H9 (cell line): ENCODE measurements at regions not wholly inside any gene's neighbourhood (a gene's known extent, or its start where the extent isn't known, plus 50 kb on each side); places are given as distances from the start of the nearest gene placed in this dataset.

ENCODE experiments used
- DNase-seq: peaks from one replicate; pipeline ENCODE4 v3.0.0-alpha.2; 2017
- H2AFZ ChIP-seq: one replicate; pipeline ENCODE4 v1.6.1; 2013; ENCODE audit warnings: mild to moderate bottlenecking, low read length, control low read depth, moderate library complexity
- H2AK5ac ChIP-seq: 2 replicates; pipeline ENCODE4 v1.6.1; 2013; ENCODE audit warnings: low read length, control low read depth, mixed read lengths; ENCODE audit not compliant: insufficient read length
- H2BK120ac ChIP-seq: one replicate; pipeline ENCODE4 v1.6.1; 2013; ENCODE audit warnings: low read depth, mild to moderate bottlenecking, low read length, control low read depth, inconsistent platforms; ENCODE audit not compliant: poor library complexity, severe bottlenecking
- H2BK12ac ChIP-seq: 2 replicates; pipeline ENCODE4 v1.6.1; 2013; ENCODE audit warnings: low read length, control low read depth, mixed read lengths, low read depth; ENCODE audit not compliant: insufficient read length
- H2BK15ac ChIP-seq: 2 replicates; pipeline ENCODE4 v1.6.1; 2013; ENCODE audit warnings: low read depth, low read length, control low read depth
- H2BK20ac ChIP-seq: one replicate; pipeline ENCODE4 v1.6.1; 2013; ENCODE audit warnings: low read depth, mild to moderate bottlenecking, low read length, control low read depth, inconsistent platforms; ENCODE audit not compliant: poor library complexity, severe bottlenecking
- H2BK5ac ChIP-seq: 2 replicates; pipeline ENCODE4 v1.6.1; 2013; ENCODE audit warnings: low read length, control low read depth, mixed read lengths; ENCODE audit not compliant: insufficient read length
- H3K14ac ChIP-seq: 2 replicates; pipeline ENCODE4 v1.6.1; 2013; ENCODE audit warnings: low read length, control low read depth; ENCODE audit not compliant: insufficient read depth
- H3K18ac ChIP-seq: 2 replicates; pipeline ENCODE4 v1.6.1; 2013; ENCODE audit warnings: low read depth, mild to moderate bottlenecking, mixed read lengths, low read length, control low read depth; ENCODE audit not compliant: insufficient read length
- H3K23ac ChIP-seq: 2 replicates; pipeline ENCODE4 v1.6.1; 2013; ENCODE audit warnings: low read length, control low read depth, mixed read lengths, low read depth; ENCODE audit not compliant: insufficient read length
- H3K23me2 ChIP-seq: 2 replicates; pipeline ENCODE4 v1.6.1; 2013; ENCODE audit warnings: low read depth, mild to moderate bottlenecking, mixed read lengths, low read length, control low read depth; ENCODE audit not compliant: insufficient read length, poor library complexity, severe bottlenecking
- H3K27ac ChIP-seq: 2 replicates; pipeline ENCODE4 v1.5.1; 2013; ENCODE audit warnings: low read length, control low read depth, mixed read lengths, low read depth; ENCODE audit not compliant: insufficient read length
- H3K27me3 ChIP-seq: 2 replicates; pipeline ENCODE4 v1.6.1; 2013; ENCODE audit warnings: low read length, control low read depth, inconsistent platforms; ENCODE audit not compliant: insufficient read depth
- H3K4ac ChIP-seq: 2 replicates; pipeline ENCODE4 v1.6.1; 2013; ENCODE audit warnings: low read depth, mild to moderate bottlenecking, control low read depth, inconsistent platforms, low read length, moderate library complexity
- H3K4me1 ChIP-seq: 2 replicates; pipeline ENCODE4 v1.6.1; 2013; ENCODE audit warnings: low read length, control low read depth, inconsistent platforms; ENCODE audit not compliant: insufficient read depth
- H3K4me2 ChIP-seq: 2 replicates; pipeline ENCODE4 v1.6.1; 2013; ENCODE audit warnings: low read length, control low read depth, mixed read lengths; ENCODE audit not compliant: insufficient read length, insufficient read depth
- H3K56ac ChIP-seq: 2 replicates; pipeline ENCODE4 v1.6.1; 2013; ENCODE audit warnings: low read depth, mild to moderate bottlenecking, mixed read lengths, low read length, control low read depth; ENCODE audit not compliant: insufficient read length
- H3K79me1 ChIP-seq: 2 replicates; pipeline ENCODE4 v1.6.1; 2013; ENCODE audit warnings: low read depth, mild to moderate bottlenecking, moderate library complexity, low read length, control low read depth, inconsistent platforms; ENCODE audit not compliant: insufficient read depth, poor library complexity, severe bottlenecking
- H3K79me2 ChIP-seq: 2 replicates; pipeline ENCODE4 v1.6.1; 2013; ENCODE audit warnings: low read length, control low read depth, inconsistent platforms; ENCODE audit not compliant: insufficient read depth
- H3K9ac ChIP-seq: 2 replicates; pipeline ENCODE4 v1.6.1; 2013; ENCODE audit warnings: low read length, control low read depth, mixed read lengths; ENCODE audit not compliant: insufficient read length; ENCODE audit errors: extremely low read depth
- H3K9me3 ChIP-seq: one replicate; pipeline ENCODE4 v1.6.1; 2013; ENCODE audit warnings: low read depth, low read length, inconsistent platforms; ENCODE audit not compliant: control insufficient read depth
- H3T11ph ChIP-seq: one replicate; pipeline ENCODE4 v1.6.1; 2013; ENCODE audit warnings: mild to moderate bottlenecking, low read length, control low read depth, inconsistent platforms
- H4K20me1 ChIP-seq: one replicate; pipeline ENCODE4 v1.6.1; 2013; ENCODE audit not compliant: control insufficient read depth, insufficient read length, insufficient read depth
- H4K5ac ChIP-seq: 2 replicates; pipeline ENCODE4 v1.6.1; 2013; ENCODE audit warnings: low read depth, mild to moderate bottlenecking, mixed read lengths, low read length, control low read depth; ENCODE audit not compliant: insufficient read length
- H4K8ac ChIP-seq: replicated peaks from 2 replicates; pipeline ENCODE4 v1.6.1; 2013; ENCODE audit warnings: low read length, control low read depth, mixed read lengths, low read depth; ENCODE audit not compliant: insufficient read length
- H4K91ac ChIP-seq: 2 replicates; pipeline ENCODE4 v1.6.1; 2013; ENCODE audit warnings: low read depth, mild to moderate bottlenecking, moderate library complexity, mixed read lengths, low read length, control low read depth; ENCODE audit not compliant: insufficient read length
- H3K27ac Mint-ChIP-seq, 3 experiments: 2 replicates in 2 of 3; 3 replicates in 1 of 3; pipeline ENCODE4 v1.8.0; 2020 to 2021; ENCODE audit warnings: mixed read lengths in 3 of 3, mild to moderate bottlenecking in 1 of 3, moderate library complexity in 1 of 3
- H3K27me3 Mint-ChIP-seq: 2 replicates; pipeline ENCODE4 v1.8.0; 2021; ENCODE audit warnings: low read depth, mild to moderate bottlenecking, moderate library complexity, mixed read lengths
- H3K36me3 Mint-ChIP-seq, 3 experiments: 2 replicates in 2 of 3; 3 replicates in 1 of 3; pipeline ENCODE4 v1.8.0; 2020 to 2021; ENCODE audit warnings: low read depth in 3 of 3, mixed read lengths in 3 of 3; ENCODE audit not compliant: insufficient read depth in 1 of 3
- H3K4me1 Mint-ChIP-seq, 2 experiments: 2 replicates each; pipeline ENCODE4 v1.8.0; 2020; ENCODE audit warnings: mixed read lengths in 2 of 2
- H3K4me3 Mint-ChIP-seq, 2 experiments: 2 replicates in 1 of 2; 3 replicates in 1 of 2; pipeline ENCODE4 v1.8.0; 2020 to 2021; ENCODE audit warnings: mild to moderate bottlenecking in 2 of 2, mixed read lengths in 2 of 2, moderate library complexity in 1 of 2
- H3K9me3 Mint-ChIP-seq, 2 experiments: 2 replicates in 1 of 2; 3 replicates in 1 of 2; pipeline ENCODE4 v1.8.0; 2020; ENCODE audit warnings: mild to moderate bottlenecking in 2 of 2, mixed read lengths in 2 of 2, moderate library complexity in 1 of 2
- WGBS: extraction: QIAGEN DNeasy Blood & Tissue Kit; methylation state at CpG from one replicate; pipeline ENCODE4 v1.1.7; 2013; ENCODE audit warnings: missing lambda C conversion rate, low lambda C conversion rate, mixed read lengths; ENCODE audit not compliant: insufficient read length; ENCODE audit errors: extremely low coverage; 5-methylcytosine and 5-hydroxymethylcytosine counted together
- TF ChIP-seq, protein P1 (sequence below): fragments of 200-600 bp; sonication (generic); conservative IDR thresholded peaks from 3 replicates; pipeline ENCODE4 v1.8.0; 2021; ENCODE audit warnings: antibody characterized with exemption, mild to moderate bottlenecking

DNA sequence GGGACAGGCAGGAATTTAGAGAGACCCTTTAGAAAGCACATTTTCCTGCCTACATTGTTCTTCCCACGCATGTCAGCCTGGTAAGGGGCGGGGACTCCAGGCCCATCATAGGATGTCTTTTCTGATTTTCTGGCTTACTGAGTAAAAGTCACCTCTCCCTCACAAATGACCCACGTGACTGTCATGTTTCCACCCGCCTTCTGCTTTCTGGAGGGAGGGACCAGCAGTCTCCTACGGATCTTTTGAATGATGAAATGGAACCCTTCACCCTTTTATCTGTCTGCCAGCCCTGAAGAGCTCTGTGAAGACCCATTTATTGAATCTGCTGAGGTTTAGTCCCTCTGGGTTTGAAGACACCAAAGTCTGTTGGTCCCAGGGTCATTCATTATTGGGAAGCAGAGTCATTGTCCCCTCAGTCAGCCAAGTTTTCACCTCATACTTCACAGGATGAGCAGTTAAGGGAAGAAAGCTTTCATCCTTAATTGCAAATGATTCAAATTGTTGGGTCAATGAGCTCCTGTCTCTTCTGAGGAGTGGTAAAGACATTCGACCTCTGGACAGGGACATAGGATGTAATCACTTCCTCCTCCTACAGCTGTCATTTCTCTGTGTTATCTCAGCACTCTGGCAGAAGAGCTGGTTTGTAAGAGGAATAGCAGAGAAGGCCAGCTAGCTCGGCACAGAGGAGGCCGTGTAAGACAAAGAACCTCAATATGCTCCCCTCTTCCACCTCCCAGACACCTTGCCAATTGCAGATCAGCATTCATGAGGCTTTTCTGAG is 446.1 kb downstream of the HS3ST3B1 start:
- H3T11ph ChIP-seq: no peak overlapping the region
- no peak overlapping the region for H2BK15ac ChIP-seq
- H4K20me1 ChIP-seq: no peaks in the 10 kb centered on the region
- H3K4ac ChIP-seq: no peak overlapping the region
- no peak overlapping the region for H4K8ac ChIP-seq
- peaks cover 0 to 4% (median 2%) of the 10 kb centered on the region in 3 experiments; a peak in 3 of 7 replicates for H3K36me3 Mint-ChIP-seq
- no peaks in the 10 kb centered on the region for H3K4me1 ChIP-seq
- WGBS: no CpG with 5 or more reads among the region's 8 CpGs
- H3K23me2 ChIP-seq: no peaks in the 10 kb centered on the region
- TF ChIP-seq, protein P1, sequence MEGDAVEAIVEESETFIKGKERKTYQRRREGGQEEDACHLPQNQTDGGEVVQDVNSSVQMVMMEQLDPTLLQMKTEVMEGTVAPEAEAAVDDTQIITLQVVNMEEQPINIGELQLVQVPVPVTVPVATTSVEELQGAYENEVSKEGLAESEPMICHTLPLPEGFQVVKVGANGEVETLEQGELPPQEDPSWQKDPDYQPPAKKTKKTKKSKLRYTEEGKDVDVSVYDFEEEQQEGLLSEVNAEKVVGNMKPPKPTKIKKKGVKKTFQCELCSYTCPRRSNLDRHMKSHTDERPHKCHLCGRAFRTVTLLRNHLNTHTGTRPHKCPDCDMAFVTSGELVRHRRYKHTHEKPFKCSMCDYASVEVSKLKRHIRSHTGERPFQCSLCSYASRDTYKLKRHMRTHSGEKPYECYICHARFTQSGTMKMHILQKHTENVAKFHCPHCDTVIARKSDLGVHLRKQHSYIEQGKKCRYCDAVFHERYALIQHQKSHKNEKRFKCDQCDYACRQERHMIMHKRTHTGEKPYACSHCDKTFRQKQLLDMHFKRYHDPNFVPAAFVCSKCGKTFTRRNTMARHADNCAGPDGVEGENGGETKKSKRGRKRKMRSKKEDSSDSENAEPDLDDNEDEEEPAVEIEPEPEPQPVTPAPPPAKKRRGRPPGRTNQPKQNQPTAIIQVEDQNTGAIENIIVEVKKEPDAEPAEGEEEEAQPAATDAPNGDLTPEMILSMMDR: no peak
- no peak overlapping the region for H3K14ac ChIP-seq
- H3K9me3 ChIP-seq: no peaks in the 10 kb centered on the region
- no peaks in the 10 kb centered on the region for H3K27me3 ChIP-seq
- DNase-seq: no peak
- H3K79me1 ChIP-seq: no peaks in the 10 kb centered on the region
- no peak overlapping the region for H2BK5ac ChIP-seq
- peaks cover 0 to 5% of the 10 kb centered on the region in 2 experiments; a peak in 1 of 5 replicates for H3K9me3 Mint-ChIP-seq
- H3K9ac ChIP-seq: no peak overlapping the region
- H3K18ac ChIP-seq: no peak overlapping the region
- H2AFZ ChIP-seq: no peak overlapping the region
- H3K4me2 ChIP-seq: no peak overlapping the region
- no peaks in the 10 kb centered on the region for H3K79me2 ChIP-seq
- no peak overlapping the region; a peak in 1 of 7 replicates for H3K27ac Mint-ChIP-seq
- no peak overlapping the region for H2AK5ac ChIP-seq
- H2BK12ac ChIP-seq: no peak overlapping the region
- H4K91ac ChIP-seq: no peak overlapping the region
- no peak overlapping the region for H3K56ac ChIP-seq
- H4K5ac ChIP-seq: no peak overlapping the region
- H3K23ac ChIP-seq: no peak overlapping the region
- no peak overlapping the region for H3K27ac ChIP-seq
- H2BK120ac ChIP-seq: no peak overlapping the region
- no peaks in the 10 kb centered on the region for H3K27me3 Mint-ChIP-seq
- no peak overlapping the region for H2BK20ac ChIP-seq
- H3K4me1 Mint-ChIP-seq: no peaks in the 10 kb centered on the region
- no peak overlapping the region for H3K4me3 Mint-ChIP-seq
